Caco-2 (cell line): ENCODE measurements at regions not wholly inside any gene's neighbourhood (a gene's known extent, or its start where the extent isn't known, plus 50 kb on each side); places are given as distances from the start of the nearest gene placed in this dataset.

Experiments used
- BruUV-seq: library from RNA; stranded (reverse); fragments of 400-500 nt; replicated peaks from 2 replicates; lab custom pipeline; 2021; lab: Mats Ljungman, UMichigan
- CTCF ChIA-PET: fragments of 300-600 bp; sonication (Branson Sonifier 250); formaldehyde crosslinking; loops from one replicate; lab custom pipeline; 2022; ENCODE audit warnings: antibody characterized with exemption; lab: Charles Lee
- POLR2A ChIA-PET: fragments of 300-600 bp; sonication (Branson Sonifier 250); formaldehyde crosslinking; loops from one replicate; lab custom pipeline; 2022; ENCODE audit warnings: antibody characterized with exemption; lab: Charles Lee
- DNase-seq, 2 experiments: peaks; one replicate each; pipeline versions ENCODE4 v3.0.0 to v3.0.0-alpha.2; 2020 to 2022
- H3K27me3 ChIP-seq: replicated peaks from 2 replicates; pipeline ENCODE4 v1.6.0; 2011; ENCODE audit warnings: low read length; ENCODE audit not compliant: control insufficient read depth, insufficient read depth
- H3K36me3 ChIP-seq: 2 replicates; pipeline ENCODE4 v1.5.1; 2011; ENCODE audit warnings: low read length; ENCODE audit not compliant: control insufficient read depth, insufficient read depth
- H3K4me1 ChIP-seq: fragments of 250-450 bp; sonication (Bioruptor Pico); 2 replicates; pipeline ENCODE4 v1.5.1; 2020; ENCODE audit warnings: mild to moderate bottlenecking
- H3K4me3 ChIP-seq: 2 replicates; pipeline ENCODE4 v1.5.1; 2011; ENCODE audit warnings: low read depth, mild to moderate bottlenecking, control low read depth, low read length
- H3K9me3 ChIP-seq: fragments of 250-450 bp; sonication (Bioruptor Pico); 2 replicates; pipeline ENCODE4 v1.5.1; 2020; ENCODE audit warnings: mild to moderate bottlenecking, moderate library complexity
- H3K27ac Mint-ChIP-seq: one replicate; pipeline ENCODE4 v1.8.0; 2022; ENCODE audit warnings: mixed read lengths; ENCODE audit not compliant: unreplicated experiment
- H3K27me3 Mint-ChIP-seq: one replicate; pipeline ENCODE4 v1.8.0; 2022; ENCODE audit warnings: mixed read lengths; ENCODE audit not compliant: insufficient read depth, unreplicated experiment
- H3K36me3 Mint-ChIP-seq: one replicate; pipeline ENCODE4 v1.8.0; 2022; ENCODE audit warnings: mild to moderate bottlenecking, mixed read lengths; ENCODE audit not compliant: insufficient read depth, unreplicated experiment
- H3K4me1 Mint-ChIP-seq: one replicate; pipeline ENCODE4 v1.8.0; 2022; ENCODE audit warnings: low read depth, mixed read lengths; ENCODE audit not compliant: unreplicated experiment
- H3K4me3 Mint-ChIP-seq: one replicate; pipeline ENCODE4 v1.8.0; 2022; ENCODE audit warnings: mild to moderate bottlenecking, moderate library complexity, mixed read lengths; ENCODE audit not compliant: unreplicated experiment
- H3K9me3 Mint-ChIP-seq: one replicate; pipeline ENCODE4 v1.8.0; 2022; ENCODE audit warnings: mixed read lengths; ENCODE audit not compliant: unreplicated experiment
- intact Hi-C: fragments of 100-400 bp; cut with micrococcal nuclease; formaldehyde crosslinking; loops from one replicate; pipeline ENCODE4 v1.10.0; 2022; ENCODE audit not compliant: unreplicated experiment
- TF ChIP-seq, protein P1 (sequence below), 2 experiments: fragments of 200-600 bp in 1 of 2; IDR thresholded peaks; 1 replicate in 1 of 2; 2 replicates in 1 of 2; pipeline versions ENCODE4 v1.5.1 to v1.8.0; 2011 to 2022; ENCODE audit warnings: antibody characterized with exemption in 1 of 2, control low read depth in 1 of 2, inconsistent platforms in 1 of 2, low read depth in 1 of 2, low read length in 1 of 2, mild to moderate bottlenecking in 1 of 2, moderate library complexity in 1 of 2; ENCODE audit not compliant: insufficient read depth in 1 of 2, severe bottlenecking in 1 of 2, unreplicated experiment in 1 of 2

DNA sequence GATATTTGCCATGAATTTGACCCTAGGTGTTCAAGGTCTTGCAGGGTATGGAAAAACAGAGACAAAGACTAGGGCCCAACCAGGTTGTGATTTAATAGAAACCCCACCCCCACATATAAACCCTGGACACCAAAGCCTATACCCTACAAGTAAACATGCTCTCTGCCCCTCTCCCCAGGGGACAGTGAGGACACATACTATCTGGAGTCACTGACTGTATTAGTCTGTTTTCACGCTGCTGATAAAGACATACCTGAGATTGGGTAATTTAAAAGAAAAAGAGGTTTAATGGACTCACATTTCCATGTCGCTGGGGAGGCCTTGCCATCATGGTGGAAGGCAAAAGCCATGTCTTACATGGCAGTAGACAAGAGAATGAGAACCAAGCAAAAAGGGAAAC, 88.3 kb downstream of the RAP2A start:
- Histone ChIP-seq H3K36me3 (no peaks in the 10 kb centered on the region), H3K9me3 (no peaks in the 10 kb centered on the region), H3K4me3 (no peak overlapping the region), H3K4me1 (peaks cover 8% of the 10 kb centered on the region; the same call in 1 of the 2 replicates), H3K27me3 (no peaks in the 10 kb centered on the region)
- peaks cover 3% of the 10 kb centered on the region for H3K27me3 Mint-ChIP-seq
- H3K27ac Mint-ChIP-seq = no peak overlapping the region
- no peaks in the 10 kb centered on the region for H3K4me1 Mint-ChIP-seq
- ChIA-PET POLR2A (no interaction called here), CTCF (no interaction called here)
- no peaks in the 10 kb centered on the region for H3K9me3 Mint-ChIP-seq
- TF ChIP-seq, protein P1, sequence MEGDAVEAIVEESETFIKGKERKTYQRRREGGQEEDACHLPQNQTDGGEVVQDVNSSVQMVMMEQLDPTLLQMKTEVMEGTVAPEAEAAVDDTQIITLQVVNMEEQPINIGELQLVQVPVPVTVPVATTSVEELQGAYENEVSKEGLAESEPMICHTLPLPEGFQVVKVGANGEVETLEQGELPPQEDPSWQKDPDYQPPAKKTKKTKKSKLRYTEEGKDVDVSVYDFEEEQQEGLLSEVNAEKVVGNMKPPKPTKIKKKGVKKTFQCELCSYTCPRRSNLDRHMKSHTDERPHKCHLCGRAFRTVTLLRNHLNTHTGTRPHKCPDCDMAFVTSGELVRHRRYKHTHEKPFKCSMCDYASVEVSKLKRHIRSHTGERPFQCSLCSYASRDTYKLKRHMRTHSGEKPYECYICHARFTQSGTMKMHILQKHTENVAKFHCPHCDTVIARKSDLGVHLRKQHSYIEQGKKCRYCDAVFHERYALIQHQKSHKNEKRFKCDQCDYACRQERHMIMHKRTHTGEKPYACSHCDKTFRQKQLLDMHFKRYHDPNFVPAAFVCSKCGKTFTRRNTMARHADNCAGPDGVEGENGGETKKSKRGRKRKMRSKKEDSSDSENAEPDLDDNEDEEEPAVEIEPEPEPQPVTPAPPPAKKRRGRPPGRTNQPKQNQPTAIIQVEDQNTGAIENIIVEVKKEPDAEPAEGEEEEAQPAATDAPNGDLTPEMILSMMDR (IDR thresholded peaks at IDR 0.05; ENCODE audit: insufficient read depth in 1 of 2, low read depth in 1 of 2, low read length in 1 of 2, severe bottlenecking in 1 of 2, unreplicated experiment in 1 of 2) = no peak
- H3K4me3 Mint-ChIP-seq = no peak overlapping the region
- H3K36me3 Mint-ChIP-seq = no peaks in the 10 kb centered on the region
- DNase-seq = no peak
- BruUV-seq = no TSS peak
- intact Hi-C loops = no loop called here

- Histone ChIP-seq H3K27me3 (no peaks in the 10 kb centered on the region), H3K9me3 (no peaks in the 10 kb centered on the region), H3K4me1 (peaks cover 8% of the 10 kb centered on the region; the same call in 1 of the 2 replicates), H3K4me3 (no peak overlapping the region), H3K36me3 (no peaks in the 10 kb centered on the region)
- intact Hi-C loops = no loop called here
- Mint-ChIP-seq H3K4me1 (no peaks in the 10 kb centered on the region), H3K27me3 (peaks cover 5% of the 10 kb centered on the region), H3K9me3 (no peaks in the 10 kb centered on the region), H3K27ac (no peak overlapping the region), H3K4me3 (no peak overlapping the region), H3K36me3 (no peaks in the 10 kb centered on the region)
- no TSS peak for BruUV-seq
- ChIA-PET POLR2A (no interaction called here), CTCF (no interaction called here)
- TF ChIP-seq, protein P1 (IDR thresholded peaks at IDR 0.05; ENCODE audit: insufficient read depth in 1 of 2, low read depth in 1 of 2, low read length in 1 of 2, severe bottlenecking in 1 of 2, unreplicated experiment in 1 of 2) = no peak
- no peak for DNase-seq
Observed at GRCh38 chr13:97526556-97526955, 92.6 kb downstream of the RAP2A start.

DNA sequence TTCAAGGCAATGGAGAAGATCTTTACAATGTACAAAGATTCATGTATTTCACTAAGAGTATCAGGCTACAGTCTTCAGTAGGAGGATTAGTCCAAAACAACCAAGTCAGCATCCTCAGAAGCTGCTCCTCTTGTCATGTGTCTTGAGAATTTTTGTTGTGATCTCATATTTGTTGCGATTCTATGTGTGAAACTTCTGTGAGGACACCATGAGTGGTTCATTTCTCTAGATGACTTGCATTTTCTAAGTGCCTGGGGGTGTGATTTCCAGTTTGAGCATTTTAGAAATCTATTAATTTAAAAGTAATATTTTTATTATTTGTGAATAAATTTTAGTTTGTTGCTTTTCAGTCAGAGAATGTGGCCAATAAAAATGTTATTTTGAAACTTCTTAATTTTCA, 94.5 kb downstream of the RAP2A start:
- POLR2A ChIA-PET = no interaction called here
- Mint-ChIP-seq H3K4me1 (no peaks in the 10 kb centered on the region), H3K27me3 (peaks cover 5% of the 10 kb centered on the region), H3K4me3 (no peak overlapping the region), H3K36me3 (no peaks in the 10 kb centered on the region), H3K9me3 (no peaks in the 10 kb centered on the region), H3K27ac (no peak overlapping the region)
- H3K4me1 ChIP-seq = no peaks in the 10 kb centered on the region
- no peaks in the 10 kb centered on the region for H3K27me3 ChIP-seq
- TF ChIP-seq, protein P1 (IDR thresholded peaks at IDR 0.05; ENCODE audit: insufficient read depth in 1 of 2, low read depth in 1 of 2, low read length in 1 of 2, severe bottlenecking in 1 of 2, unreplicated experiment in 1 of 2) = no peak
- DNase-seq = no peak
- H3K4me3 ChIP-seq = no peak overlapping the region
- H3K9me3 ChIP-seq = no peaks in the 10 kb centered on the region
- CTCF ChIA-PET = no interaction called here
- H3K36me3 ChIP-seq = no peaks in the 10 kb centered on the region
- intact Hi-C loops = no loop called here
- BruUV-seq = no TSS peak
